ENCODE measurements at regions not wholly inside any gene's neighbourhood (a gene's known extent, or its start where the extent isn't known, plus 50 kb on each side); places are given as distances from the start of the nearest gene placed in this dataset.
"Not testable (repeated sequence)": the region's sequence is repeated elsewhere in the genome, so short reads cannot be mapped to it uniquely, and the experiment has no call there.

DNA sequence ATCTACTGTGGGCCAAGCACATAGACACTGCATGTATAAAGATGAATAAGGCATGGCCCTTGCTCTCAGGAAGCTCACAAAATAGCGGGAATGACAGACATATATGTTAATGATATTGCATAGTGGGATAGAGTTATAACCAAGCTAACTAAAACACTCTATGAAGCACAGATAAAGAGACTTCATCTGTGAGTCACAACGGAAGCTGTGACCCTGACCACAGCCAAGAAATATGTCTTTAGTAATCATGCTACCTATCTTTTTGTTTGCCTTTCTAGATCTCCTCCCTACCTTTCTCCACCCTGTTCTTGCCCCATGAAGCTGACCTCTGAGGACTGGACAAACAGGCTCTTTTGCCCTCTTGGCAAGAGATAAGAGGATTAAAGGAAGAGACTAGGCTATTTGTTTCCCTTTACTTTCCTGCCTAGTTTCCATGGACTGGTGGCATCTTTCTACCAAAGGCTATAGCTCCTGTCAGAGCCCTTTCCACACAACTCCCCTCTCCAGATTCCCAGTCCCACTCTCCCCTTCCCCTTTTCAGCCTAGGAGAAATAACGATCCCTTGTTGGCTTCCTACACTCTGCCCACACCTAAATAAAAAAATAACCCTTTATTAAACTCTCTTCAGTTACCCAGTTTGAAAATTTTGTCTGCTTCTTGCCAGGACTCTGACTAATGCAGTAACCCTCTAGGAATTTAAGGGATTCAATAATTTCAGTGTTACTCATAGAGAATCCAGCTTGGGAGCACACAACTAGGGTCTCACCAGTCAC is 504.9 kb upstream of the MARCKS start:
- DNase-seq: no peak

DNA sequence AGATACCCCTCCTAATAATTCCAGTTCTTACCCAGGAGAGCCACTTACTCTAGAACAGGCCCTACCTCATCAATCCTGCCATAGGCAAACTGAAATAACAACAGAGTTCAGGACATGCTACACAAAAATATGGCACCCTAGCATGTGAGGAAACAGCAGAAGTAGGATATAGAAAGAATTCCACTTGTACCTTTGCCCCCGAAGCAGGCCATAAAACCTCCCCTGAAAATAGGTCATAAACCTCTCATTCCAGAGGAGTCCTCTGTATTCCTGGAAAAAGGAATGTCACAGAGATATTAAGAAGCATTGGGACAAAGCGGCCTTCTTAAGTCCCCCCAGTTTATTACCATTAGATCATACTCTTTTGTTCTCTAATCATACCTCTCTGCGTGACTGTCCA is 504.3 kb upstream of the MARCKS start:
- DNase-seq: no peak

DNA sequence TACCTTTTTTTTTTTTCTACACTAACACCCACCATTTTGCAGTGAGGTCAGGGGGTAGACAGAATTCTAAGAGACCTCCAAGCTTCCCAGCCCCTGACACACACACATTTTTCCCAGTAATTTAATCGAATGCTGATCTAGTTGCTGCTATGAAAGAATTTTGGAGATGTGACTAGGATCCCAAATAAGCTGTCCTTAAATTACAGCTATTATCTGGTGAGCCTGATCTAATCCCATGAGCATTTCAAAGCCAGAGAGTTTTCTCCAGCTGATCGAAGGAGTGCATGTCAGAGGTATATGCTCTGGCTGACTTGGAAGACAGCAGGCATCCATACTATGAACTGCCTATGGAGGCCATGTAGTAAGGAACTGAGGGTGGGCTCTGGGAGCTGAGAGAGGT is 503.8 kb upstream of the MARCKS start:
- DNase-seq: no peak

DNA sequence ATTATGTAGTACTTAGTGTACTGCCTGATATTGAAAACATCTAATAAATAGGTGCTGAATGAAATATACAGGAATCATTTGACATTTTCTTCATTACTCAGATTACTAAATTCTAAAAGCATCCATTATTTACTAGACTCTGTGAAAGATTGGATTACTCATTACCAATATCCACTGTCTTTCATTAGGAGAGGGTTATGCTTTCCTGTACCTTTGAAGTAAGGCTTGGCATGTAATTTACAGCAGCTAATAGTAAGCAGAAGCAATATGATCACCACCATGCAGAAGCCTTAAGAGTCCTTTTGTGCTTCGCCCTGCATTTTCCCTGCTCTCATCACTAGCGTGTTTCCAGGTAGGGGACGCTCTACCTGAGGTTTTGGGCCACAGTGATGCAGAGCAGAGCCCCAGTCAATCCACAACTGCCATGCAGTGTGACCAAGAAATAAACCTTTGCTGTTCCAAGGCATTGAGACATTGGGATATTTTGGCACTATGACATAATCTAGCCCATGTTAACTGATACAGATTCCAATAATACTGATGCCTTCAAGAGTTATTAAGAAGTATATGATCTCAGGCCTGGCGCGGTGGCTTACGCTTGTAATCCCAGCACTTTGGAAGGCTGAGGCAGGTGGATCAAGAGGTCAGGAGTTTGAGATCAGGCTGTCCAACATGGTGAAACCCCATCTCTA is 502.8 kb upstream of the MARCKS start:
- DNase-seq: no peak

DNA sequence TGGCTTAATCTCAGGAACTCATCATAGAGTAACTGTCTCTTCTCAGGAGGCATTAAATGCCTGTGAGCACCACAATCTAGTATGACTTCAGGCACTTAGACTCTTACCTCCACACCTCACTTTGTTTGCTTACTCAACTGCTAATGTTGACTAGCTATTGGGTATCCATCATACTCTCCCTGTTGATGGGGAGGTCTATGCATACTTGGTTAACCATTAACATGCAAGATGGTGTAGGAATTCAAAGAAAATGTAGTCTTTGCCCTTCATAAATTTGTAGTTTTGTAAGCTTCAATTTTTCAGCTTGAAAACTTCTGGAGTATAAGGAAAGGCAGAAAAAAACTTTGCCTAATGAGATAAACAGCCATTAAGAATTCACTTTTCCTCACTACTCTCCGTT is 501.0 kb upstream of the MARCKS start:
- no peak for DNase-seq

DNA sequence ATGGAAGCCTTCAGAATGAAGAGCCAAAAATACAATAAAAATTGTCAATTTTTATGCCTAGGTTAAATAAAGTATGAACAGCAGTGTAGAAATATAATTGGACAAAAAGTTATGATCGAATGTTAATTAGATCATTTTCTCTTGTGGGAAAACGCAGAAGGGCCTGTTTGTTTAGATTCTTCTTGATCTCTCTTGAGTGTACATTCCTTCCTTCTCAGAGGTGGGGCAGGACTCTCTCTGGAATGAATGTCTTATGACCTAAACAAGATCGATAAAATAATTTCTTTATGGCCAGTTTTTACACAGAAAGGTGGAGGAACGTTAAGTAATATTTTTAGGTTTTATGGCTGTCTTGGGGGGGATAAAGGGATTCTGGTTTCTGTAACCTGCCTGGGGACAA is 500.1 kb upstream of the MARCKS start:
- no peak for DNase-seq

DNA sequence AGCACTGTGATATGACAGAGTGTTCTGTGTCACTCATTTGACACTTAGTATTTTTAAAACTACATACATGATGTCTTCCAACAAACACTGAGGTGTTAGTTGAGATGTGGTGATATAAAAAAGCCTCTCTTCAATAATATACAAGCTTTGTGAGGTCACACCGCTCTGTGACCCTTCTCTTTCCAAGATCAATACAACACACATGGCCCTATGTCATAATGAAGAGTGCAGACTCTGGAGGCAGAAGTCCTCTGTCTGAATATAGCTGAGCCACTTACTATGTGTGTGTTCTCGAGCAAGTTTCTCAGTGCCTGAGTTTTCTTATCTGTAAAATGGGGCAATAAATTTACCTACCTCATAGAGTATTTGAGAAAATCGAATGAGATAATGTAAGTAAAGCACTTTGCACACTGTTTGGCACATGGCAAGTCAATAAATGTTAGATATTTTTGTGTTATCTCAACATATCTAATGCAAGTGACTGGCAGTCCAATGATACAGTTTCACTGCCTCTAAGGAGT is 499.0 kb upstream of the MARCKS start:
- no peak for DNase-seq

DNA sequence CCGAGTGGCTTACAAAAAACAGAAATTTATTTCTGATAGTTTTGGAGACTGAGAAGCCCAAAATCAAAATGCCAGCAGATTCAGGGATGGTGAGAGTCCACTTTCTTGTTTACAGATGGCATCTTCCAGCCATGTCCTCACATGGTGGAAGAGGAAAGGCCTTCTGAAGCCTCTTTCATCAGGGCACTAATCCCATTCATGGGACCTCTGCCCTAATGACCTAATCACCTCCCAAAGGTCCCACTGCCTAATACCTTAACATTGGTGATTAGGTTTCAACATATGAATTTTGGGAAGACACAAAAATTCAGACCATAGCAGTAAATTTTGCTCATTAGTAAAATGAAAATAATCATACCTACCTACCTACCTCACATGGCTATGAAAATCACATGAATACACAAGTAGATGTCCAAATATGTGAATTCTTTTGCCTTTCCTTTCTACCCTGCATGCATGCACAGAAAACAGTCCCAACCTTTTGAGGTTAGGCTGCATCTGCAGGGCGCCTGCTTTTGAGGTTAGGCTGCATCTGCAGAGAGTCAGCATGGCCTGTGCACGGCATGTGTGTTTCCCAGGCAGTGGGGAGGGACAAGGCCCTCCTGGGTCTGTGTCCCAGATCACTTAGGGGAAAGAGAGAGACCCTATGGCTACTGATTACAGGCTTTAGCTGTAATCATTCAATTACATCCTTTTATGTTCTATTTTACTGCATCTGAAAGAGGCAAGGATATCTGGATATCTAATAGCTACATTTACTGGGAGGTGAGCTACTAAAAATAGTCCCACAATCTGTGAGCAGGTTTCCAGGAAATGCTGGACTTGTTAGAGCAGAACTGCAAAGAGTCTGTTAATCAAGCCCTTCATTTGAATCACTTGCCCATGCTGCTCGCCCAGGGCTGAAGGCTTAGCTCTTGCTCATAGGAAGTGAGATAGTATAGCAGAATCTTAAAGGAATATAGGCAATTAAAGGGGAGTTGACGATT is 497.7 kb upstream of the MARCKS start:
- DNase-seq: no peak

DNA sequence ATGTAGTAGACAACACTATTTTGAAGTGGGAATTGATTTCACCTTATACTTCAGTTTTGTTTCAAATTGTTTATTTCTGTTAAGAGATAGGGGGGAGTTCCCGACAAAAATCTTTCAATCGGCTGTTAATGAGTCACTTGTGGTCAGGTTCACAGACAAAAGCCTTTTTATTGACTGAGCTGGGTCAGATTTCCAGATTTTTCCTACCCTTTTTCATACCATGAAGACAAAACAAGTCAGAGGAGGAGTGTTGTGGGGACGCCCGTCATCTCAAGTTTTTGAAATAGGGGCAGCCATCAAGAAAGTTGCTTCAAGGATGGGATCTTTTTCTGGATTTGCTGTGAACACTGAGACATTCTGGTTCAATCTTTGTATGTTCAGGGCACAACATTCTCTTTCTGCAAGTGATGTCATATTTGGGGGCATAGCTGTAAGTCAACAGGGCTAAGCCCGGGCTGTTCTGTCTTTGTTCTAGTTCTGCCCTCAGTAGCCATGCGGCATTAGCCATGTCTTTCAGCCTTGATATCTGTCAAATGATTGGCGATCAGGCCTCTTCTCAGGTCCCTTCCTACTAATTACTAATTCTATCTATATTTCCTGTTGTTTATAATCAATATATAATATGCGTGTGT is 496.0 kb upstream of the MARCKS start:
- DNase-seq: no peak

DNA sequence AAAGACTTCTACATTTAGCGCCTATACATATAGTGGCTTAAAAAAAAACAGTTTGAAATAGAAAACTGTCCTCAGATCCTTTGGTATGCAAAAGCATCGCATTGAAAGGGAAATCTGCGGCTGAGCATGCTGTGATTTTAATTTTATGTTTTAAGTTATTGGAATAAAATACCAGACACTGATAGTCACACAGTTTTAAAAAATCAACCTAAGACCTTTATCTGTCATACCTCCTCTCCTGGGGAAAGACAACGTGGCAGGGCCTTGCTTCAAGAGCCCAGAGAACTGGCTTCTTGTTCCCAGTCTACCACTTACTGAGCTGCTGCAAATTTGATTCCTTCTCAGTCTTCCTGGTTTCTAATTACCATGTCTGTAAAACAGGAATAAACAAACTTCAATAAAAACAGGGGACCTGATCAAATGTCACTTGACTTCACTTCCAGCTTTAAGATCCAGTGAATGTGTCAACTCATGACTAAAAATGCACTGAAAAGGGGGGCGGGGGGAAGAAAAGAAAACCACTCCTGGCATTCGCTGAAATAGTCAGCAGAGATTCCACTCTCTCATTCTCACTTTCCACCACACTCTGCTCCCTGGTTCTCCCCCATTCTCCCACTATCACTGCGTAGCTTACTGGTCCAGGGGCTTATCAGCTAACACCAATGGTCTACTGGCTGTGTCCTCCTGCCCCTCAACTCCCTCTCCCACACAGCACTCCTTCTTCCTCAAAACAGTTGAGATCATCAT is 494.7 kb upstream of the MARCKS start:
- DNase-seq: no peak

DNA sequence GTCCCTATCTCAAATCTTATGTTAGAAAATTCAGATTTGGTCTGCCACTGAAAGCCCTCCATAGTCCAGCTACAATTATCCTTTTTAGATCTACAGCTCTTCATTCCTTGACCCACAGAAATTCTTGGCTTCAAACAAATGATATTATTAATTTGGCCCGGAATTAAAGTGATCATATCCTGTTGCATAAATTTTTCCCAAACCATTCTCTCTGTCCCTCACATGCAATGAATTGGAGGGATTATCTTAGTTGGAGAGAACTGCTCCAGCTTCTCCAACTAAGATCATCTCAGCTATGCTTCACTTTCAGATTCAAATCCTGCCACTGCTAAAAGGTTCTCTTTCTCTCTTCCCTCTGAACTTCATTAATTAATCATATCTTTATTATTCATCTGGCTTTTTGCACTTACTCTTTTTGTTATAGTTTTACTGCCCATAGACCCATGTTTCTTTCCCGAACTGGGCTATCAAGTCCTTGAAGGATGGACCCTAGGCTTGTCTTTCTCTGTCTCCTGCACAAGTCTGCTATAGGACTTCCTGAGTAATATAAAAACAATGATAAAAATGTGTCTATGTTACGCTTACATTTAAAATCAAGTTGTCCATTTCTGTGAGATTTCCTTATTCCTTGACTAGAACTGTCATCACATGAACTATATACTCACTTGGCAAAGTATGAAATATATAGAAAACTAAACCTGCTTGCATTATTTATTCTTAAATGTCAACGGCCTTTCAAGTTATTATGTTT is 493.9 kb upstream of the MARCKS start:
- no peak for DNase-seq

DNA sequence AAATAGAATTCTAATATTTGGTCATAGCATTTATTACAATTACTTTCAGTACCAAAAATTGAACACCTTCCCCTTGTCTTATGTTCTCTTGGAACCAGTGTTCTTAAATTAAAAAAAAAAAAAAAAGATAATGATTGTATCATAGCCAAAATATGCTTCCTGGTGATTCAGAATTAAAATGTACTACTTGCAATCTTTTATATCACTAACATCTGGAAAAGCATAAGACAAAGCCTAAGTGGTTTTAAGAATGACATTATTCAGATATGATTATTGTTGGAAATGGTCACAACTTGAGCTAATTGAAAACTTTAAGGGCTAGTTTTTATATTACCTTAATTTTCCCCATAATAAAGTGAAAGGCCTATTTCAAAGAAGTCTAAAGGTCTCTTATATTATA is 493.3 kb upstream of the MARCKS start:
- no peak for DNase-seq

DNA sequence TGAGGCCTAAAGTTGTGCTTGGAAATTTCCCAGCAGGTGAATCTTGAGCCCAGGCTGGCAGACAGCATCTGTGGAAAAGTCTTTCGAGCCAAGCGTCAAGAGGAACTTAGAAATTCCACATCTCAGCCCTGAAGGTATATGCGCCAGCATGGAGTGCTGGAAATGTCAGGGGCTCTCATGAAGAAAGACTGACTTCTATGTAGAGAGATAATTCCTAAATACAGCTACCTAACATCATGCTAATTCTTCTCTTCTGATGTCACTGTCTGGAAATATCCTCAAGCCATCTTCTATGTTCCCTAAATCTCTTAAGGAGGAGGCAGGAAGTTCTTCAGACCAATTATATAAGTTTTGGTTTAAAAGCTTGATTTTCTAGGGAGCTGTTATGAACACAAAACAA is 492.4 kb upstream of the MARCKS start:
- DNase-seq: no peak

DNA sequence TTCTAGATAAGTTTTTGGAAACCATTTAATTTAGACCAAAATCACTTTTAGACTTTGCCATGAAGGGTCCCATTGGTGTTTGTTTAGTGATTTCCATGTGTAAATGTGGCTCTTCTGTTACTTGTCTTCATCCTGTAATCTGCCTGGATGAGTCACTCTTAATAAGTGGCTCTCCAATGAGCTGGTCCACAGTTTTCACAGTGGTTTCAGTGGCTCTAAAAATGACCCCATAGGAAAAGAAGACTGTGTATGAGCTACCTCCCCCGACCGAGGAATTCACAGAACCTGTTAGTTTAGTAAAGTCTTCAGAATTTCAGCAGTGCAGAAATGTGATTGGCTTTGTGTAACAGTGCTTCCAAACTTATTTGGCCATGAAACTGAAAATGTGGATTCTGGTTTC is 492.0 kb upstream of the MARCKS start:
- DNase-seq: no peak

DNA sequence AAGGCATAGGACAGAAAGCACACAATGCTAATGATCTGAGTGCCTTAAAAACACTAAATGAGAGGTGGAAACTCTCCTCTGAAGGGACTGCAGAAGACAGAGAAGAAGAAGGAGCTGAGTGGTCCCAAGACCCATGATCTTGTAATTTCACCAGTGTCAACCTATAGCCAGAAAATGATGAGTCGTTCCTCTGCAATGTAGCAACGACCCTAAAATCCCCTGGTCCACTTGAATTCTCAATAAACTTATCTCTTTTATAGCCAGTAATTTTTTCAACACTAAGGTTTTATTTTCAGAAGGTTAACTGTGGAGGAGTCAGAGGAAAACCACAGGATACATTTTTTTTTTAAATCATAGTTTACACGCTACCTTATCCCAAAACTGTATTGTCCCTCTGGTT is 490.6 kb upstream of the MARCKS start:
- no peak for DNase-seq

DNA sequence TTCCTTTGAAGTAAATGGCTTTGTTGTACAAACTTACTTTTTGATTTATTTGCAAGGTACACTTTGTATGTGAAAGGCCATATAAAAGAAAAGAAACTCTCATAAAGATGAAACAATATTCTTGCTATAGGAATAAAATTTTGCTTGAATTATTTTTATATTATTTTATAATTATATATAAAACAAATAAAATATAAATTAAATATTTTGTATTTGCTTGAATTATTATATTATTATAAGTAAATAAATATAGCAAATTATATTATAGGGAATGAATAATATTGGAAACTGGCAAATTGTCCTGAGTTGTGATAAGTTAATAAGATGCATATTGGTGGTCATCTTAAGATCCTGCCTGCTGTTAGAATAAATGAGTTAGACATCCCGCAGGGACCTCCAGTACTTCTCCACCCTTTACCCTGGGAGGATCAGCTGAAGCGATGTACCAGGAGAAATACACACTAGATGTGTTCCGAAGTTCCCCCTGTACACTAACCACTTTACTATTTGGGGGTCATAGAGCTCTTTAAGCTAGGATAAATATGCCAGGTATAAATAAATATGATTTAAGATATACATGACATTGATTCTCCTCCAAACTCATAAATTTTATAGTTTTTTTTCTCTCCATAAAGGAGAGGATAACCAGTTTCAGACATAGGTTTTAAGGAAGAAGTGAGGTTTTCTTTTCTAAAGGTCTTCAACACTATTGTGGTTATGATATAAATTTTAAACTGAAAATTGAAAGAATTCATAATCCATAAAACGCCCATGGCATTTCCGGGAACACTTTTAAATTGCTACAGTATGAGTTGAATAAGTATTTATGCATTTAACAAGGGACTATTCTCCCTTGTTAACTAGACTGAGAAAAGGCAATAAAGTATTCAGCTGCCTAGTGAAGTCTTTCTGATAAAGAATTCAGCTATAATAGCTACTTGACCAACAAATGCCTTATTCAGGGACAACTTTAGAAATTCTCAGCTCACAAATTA is 486.3 kb upstream of the MARCKS start:
- no peak for DNase-seq

DNA sequence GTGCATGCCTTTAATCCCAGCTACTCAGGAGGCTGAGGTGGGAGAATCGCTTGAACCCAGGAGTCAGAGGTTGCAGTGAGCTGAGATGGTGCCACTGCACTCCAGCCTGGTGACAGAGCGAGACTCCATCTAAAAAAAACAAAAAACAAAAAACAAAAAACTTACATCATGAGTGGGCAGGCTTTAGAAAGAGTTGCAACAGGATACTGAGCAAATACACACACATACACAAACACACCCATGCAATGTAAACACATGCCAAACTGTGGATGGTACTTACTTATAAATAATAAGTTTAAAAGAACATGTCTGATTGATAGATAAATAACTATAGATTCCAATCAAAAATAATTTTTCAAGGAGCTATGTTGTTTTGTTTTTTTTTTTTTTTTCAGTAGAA is 481.7 kb upstream of the MARCKS start:
- DNase-seq: not testable (repeated sequence)

DNA sequence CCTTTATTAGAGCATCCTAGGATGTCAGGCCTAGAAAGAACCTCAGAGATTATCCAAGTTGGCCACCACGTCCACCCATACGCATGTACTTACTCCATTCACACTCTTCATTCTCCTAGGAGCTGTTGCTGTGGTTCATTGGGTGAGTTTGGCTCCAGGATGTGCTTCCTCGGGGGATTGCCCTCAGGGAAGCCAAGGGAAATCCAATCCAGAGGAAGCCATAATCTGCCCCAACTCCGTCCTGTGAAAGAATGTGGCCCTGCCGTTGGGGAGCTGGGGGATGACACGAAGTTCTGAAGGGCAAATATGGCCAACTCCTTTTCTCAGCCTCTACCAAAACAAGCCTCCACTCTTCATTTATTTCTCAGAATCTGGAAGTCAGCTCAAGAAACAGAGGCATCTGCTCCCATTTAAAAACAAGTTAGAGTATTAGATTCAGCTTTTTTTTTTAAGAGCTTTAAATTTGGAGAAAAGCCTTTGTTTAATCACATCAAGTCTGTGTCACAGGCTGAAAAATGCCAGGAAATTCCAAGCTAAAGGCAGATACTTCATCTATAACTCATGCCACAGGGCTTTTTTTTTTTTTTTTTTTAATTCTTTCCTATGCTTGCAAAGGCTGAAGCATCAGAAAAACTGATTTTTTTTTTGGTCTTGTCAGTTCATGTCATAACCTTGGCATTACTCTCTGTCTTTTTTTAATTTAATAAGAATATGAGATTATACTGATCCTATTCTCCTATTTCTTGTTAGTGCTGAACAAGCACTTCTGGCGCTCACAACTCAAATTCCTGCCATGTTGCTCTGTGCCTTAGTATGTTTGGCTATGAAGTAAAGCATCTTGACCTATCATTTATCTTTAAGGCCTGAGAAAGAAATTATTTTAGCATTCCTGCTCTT is 480.9 kb upstream of the MARCKS start:
- DNase-seq: no peak
